GM12872 (cell line): ENCODE measurements at regions not wholly inside any gene's neighbourhood (a gene's known extent, or its start where the extent isn't known, plus 50 kb on each side); places are given as distances from the start of the nearest gene placed in this dataset.

Experiments used
- CTCF ChIP-seq: IDR thresholded peaks from 3 replicates; pipeline ENCODE4 v1.5.1; 2011; ENCODE audit warnings: low read depth, mild to moderate bottlenecking, low read length, moderate library complexity; ENCODE audit not compliant: insufficient read depth

- no peak for TF ChIP-seq CTCF
Measured at GRCh38 chr6:86871681-86872080, 65.6 kb upstream of the HTR1E start.

- TF ChIP-seq CTCF = no peak
Measured at GRCh38 chr6:86869500-86869899, 67.8 kb upstream of the HTR1E start.

GRCh38 chr6:86859513-86859912, 77.8 kb upstream of the HTR1E start:
- TF ChIP-seq CTCF = no peak

- TF ChIP-seq CTCF = no peak
Measured at GRCh38 chr6:86858970-86859369, 78.4 kb upstream of the HTR1E start.

- no peak for TF ChIP-seq CTCF
Measured at GRCh38 chr6:86857783-86858182, 79.5 kb upstream of the HTR1E start.

GRCh38 chr6:86856937-86857563, 80.3 kb upstream of the HTR1E start:
- TF ChIP-seq CTCF = peak; percentile 72

GRCh38 chr6:86856379-86856778, 80.9 kb upstream of the HTR1E start:
- TF ChIP-seq CTCF = no peak
